Keratinocyte (primary cell): ENCODE measurements at regions not wholly inside any gene's neighbourhood (a gene's known extent, or its start where the extent isn't known, plus 50 kb on each side); places are given as distances from the start of the nearest gene placed in this dataset.

Experiments
- DNase-seq: peaks from one replicate; pipeline ENCODE4 v3.0.0-alpha.2; 2011; ENCODE audit warnings: low read depth, missing footprints, low spot score
- FAIRE-seq: peaks from 2 replicates; lab custom pipeline; 2011; peaks lifted over from hg19 to GRCh38; lab: Jason Lieb, UNC
- H2AFZ ChIP-seq: 2 replicates; pipeline ENCODE4 v1.6.0; 2012; ENCODE audit warnings: low read length, control low read depth, inconsistent platforms; ENCODE audit not compliant: control insufficient read depth
- H3K27ac ChIP-seq: 2 replicates; pipeline ENCODE4 v1.5.1; 2011; ENCODE audit warnings: low read length; ENCODE audit not compliant: control insufficient read depth, insufficient read depth
- H3K27me3 ChIP-seq: 3 replicates; pipeline ENCODE4 v1.6.0; 2011; ENCODE audit warnings: low read length; ENCODE audit not compliant: control insufficient read depth, insufficient read depth; ENCODE audit errors: extremely low read depth
- H3K36me3 ChIP-seq, 2 experiments: 2 replicates in 1 of 2; 3 replicates in 1 of 2; pipeline ENCODE4 v1.5.1; 2011; ENCODE audit warnings: low read length in 2 of 2, mild to moderate bottlenecking in 1 of 2; ENCODE audit not compliant: control insufficient read depth in 2 of 2, insufficient read depth in 2 of 2; ENCODE audit errors: extremely low read depth in 1 of 2
- H3K4me1 ChIP-seq: 3 replicates; pipeline ENCODE4 v1.5.1; 2011; ENCODE audit warnings: low read length; ENCODE audit not compliant: control insufficient read depth, insufficient read depth; ENCODE audit errors: extremely low read depth
- H3K4me2 ChIP-seq: 3 replicates; pipeline ENCODE4 v1.6.0; 2011; ENCODE audit warnings: low read depth, low read length; ENCODE audit not compliant: control insufficient read depth, insufficient read depth; ENCODE audit errors: extremely low read depth
- H3K4me3 ChIP-seq, 3 experiments: fragments of 200-600 bp in 1 of 3; sonication (generic) in 1 of 3; 2 replicates in 2 of 3; 3 replicates in 1 of 3; pipeline ENCODE4 v1.5.1; 2011 to 2016; ENCODE audit warnings: low read length in 3 of 3, mild to moderate bottlenecking in 3 of 3, control low read depth in 2 of 3, inconsistent platforms in 1 of 3, low read depth in 1 of 3, mixed read lengths in 1 of 3, mixed run types in 1 of 3, moderate library complexity in 1 of 3; ENCODE audit not compliant: control insufficient read depth in 2 of 3, insufficient read depth in 2 of 3; ENCODE audit errors: extremely low read depth in 1 of 3
- H3K79me2 ChIP-seq: 2 replicates; pipeline ENCODE4 v1.6.0; 2012; ENCODE audit warnings: low read length; ENCODE audit not compliant: control insufficient read depth, insufficient read depth
- H3K9ac ChIP-seq: 3 replicates; pipeline ENCODE4 v1.6.0; 2011; ENCODE audit warnings: low read length; ENCODE audit not compliant: control insufficient read depth, insufficient read depth; ENCODE audit errors: extremely low read depth
- H3K9me1 ChIP-seq: 3 replicates; pipeline ENCODE4 v1.6.0; 2011; ENCODE audit warnings: low read length; ENCODE audit not compliant: control insufficient read depth, insufficient read depth; ENCODE audit errors: extremely low read depth
- H3K9me3 ChIP-seq: 2 replicates; pipeline ENCODE4 v1.5.1; 2012; ENCODE audit warnings: low read depth, low read length; ENCODE audit not compliant: control insufficient read depth
- H4K20me1 ChIP-seq: 3 replicates; pipeline ENCODE4 v1.6.0; 2011; ENCODE audit warnings: low read length; ENCODE audit not compliant: control insufficient read depth, insufficient read depth; ENCODE audit errors: extremely low read depth
- CTCF ChIP-seq, 3 experiments: IDR thresholded peaks in 1 of 3; conservative IDR thresholded peaks in 1 of 3; optimal IDR thresholded peaks in 1 of 3; 2 replicates in 2 of 3; 3 replicates in 1 of 3; pipeline versions ENCODE3 to v1.5.1; 2011; ENCODE audit warnings: low read length in 3 of 3, mild to moderate bottlenecking in 3 of 3, moderate library complexity in 2 of 3, control low read depth in 1 of 3, inconsistent platforms in 1 of 3; ENCODE audit not compliant: insufficient read depth in 2 of 3; ENCODE audit errors: extremely low read depth in 1 of 3
- EZH2 ChIP-seq: IDR thresholded peaks from one replicate; pipeline ENCODE4 v1.6.1; 2012; ENCODE audit warnings: inconsistent platforms, mild to moderate bottlenecking, low read length, moderate library complexity
- dilution Hi-C: fragments of 300-500 bp; cut with MboI; formaldehyde crosslinking; loops from one replicate; pipeline ENCODE4 v1.7.0; 2020; ENCODE audit warnings: low sequenced_read_pairs; ENCODE audit not compliant: extremely low pct_ligation_motif_present

- Histone ChIP-seq H3K27ac (no peak overlapping the region), H3K9me1 (no peaks in the 10 kb centered on the region), H3K4me1 (no peaks in the 10 kb centered on the region), H3K27me3 (no peaks in the 10 kb centered on the region), H3K9ac (no peak overlapping the region), H3K36me3 (no peaks in the 10 kb centered on the region), H3K4me3 (no peak overlapping the region), H3K9me3 (no peaks in the 10 kb centered on the region), H3K79me2 (no peaks in the 10 kb centered on the region), H3K4me2 (no peak overlapping the region), H4K20me1 (no peaks in the 10 kb centered on the region), H2AFZ (no peak overlapping the region)
- dilution Hi-C loops, result no loop called here
- DNase-seq, result no peak
- TF ChIP-seq CTCF (optimal IDR thresholded peaks at IDR 0.05 in 1 of 3, IDR thresholded peaks at IDR 0.05 in 1 of 3, conservative IDR thresholded peaks at IDR 0.05 in 1 of 3; ENCODE audit: extremely low read depth in 1 of 3, insufficient read depth in 2 of 3, low read length in 3 of 3) (no peak), EZH2 (no peak)
- no peak for FAIRE-seq
Measured at GRCh38 chr4:134297765-134298164, 96.2 kb upstream of the PABPC4L start.

- Histone ChIP-seq H3K4me1 (no peaks in the 10 kb centered on the region), H3K36me3 (no peaks in the 10 kb centered on the region), H3K4me2 (no peak overlapping the region), H3K9me1 (no peaks in the 10 kb centered on the region), H3K9ac (no peak overlapping the region), H3K27ac (no peak overlapping the region), H3K79me2 (no peaks in the 10 kb centered on the region), H3K4me3 (no peak overlapping the region), H3K9me3 (no peaks in the 10 kb centered on the region), H3K27me3 (no peaks in the 10 kb centered on the region), H4K20me1 (no peaks in the 10 kb centered on the region), H2AFZ (no peak overlapping the region)
- dilution Hi-C loops, result no loop called here
- DNase-seq, result no peak
- no peak for FAIRE-seq
- TF ChIP-seq CTCF (optimal IDR thresholded peaks at IDR 0.05 in 1 of 3, IDR thresholded peaks at IDR 0.05 in 1 of 3, conservative IDR thresholded peaks at IDR 0.05 in 1 of 3; ENCODE audit: extremely low read depth in 1 of 3, insufficient read depth in 2 of 3, low read length in 3 of 3) (no peak), EZH2 (no peak)
Measured at GRCh38 chr4:134282680-134283079, 81.1 kb upstream of the PABPC4L start.
